Parathyroid adenoma (tissue), 2 donors: ENCODE measurements at regions not wholly inside any gene's neighbourhood (a gene's known extent, or its start where the extent isn't known, plus 50 kb on each side); places are given as distances from the start of the nearest gene placed in this dataset.

Experiments
- H2AFZ ChIP-seq: fragments of 300-600 bp; sonication (generic); one replicate; pipeline ENCODE4 v1.7.0; 2017; ENCODE audit warnings: antibody characterized with exemption, mild to moderate bottlenecking
- H3K27ac ChIP-seq: fragments of 300-600 bp; sonication (generic); one replicate; pipeline ENCODE4 v1.7.0; 2017
- H3K27me3 ChIP-seq: fragments of 300-600 bp; sonication (generic); one replicate; pipeline ENCODE4 v1.7.0; 2017; ENCODE audit warnings: low read length; ENCODE audit not compliant: control insufficient read depth, insufficient read depth
- H3K36me3 ChIP-seq: fragments of 300-600 bp; sonication (generic); one replicate; pipeline ENCODE4 v1.7.0; 2017; ENCODE audit warnings: low read length; ENCODE audit not compliant: control insufficient read depth, insufficient read depth
- H3K4me1 ChIP-seq: fragments of 300-600 bp; sonication (generic); one replicate; pipeline ENCODE4 v1.7.0; 2017; ENCODE audit warnings: control low read depth
- H3K4me2 ChIP-seq: fragments of 300-600 bp; sonication (generic); one replicate; pipeline ENCODE4 v1.7.0; 2017; ENCODE audit warnings: low read length
- H3K4me3 ChIP-seq: fragments of 300-600 bp; sonication (generic); one replicate; pipeline ENCODE4 v1.7.0; 2017; ENCODE audit warnings: low read depth, low read length
- H3K79me2 ChIP-seq: fragments of 300-600 bp; sonication (generic); one replicate; pipeline ENCODE4 v1.7.0; 2017; ENCODE audit warnings: control low read depth
- H3K9ac ChIP-seq: fragments of 300-600 bp; sonication (generic); one replicate; pipeline ENCODE4 v1.7.0; 2017; ENCODE audit warnings: mild to moderate bottlenecking
- H3K9me3 ChIP-seq: fragments of 300-600 bp; sonication (generic); one replicate; pipeline ENCODE4 v1.7.0; 2017; ENCODE audit warnings: low read length; ENCODE audit not compliant: control insufficient read depth
- TF ChIP-seq, protein P1 (sequence below): fragments of 300-600 bp; sonication (generic); IDR thresholded peaks from one replicate; pipeline ENCODE4 v1.7.0; 2017; ENCODE audit warnings: antibody characterized with exemption, mild to moderate bottlenecking
- donor health status: primary hyperparathyroidism.

DNA sequence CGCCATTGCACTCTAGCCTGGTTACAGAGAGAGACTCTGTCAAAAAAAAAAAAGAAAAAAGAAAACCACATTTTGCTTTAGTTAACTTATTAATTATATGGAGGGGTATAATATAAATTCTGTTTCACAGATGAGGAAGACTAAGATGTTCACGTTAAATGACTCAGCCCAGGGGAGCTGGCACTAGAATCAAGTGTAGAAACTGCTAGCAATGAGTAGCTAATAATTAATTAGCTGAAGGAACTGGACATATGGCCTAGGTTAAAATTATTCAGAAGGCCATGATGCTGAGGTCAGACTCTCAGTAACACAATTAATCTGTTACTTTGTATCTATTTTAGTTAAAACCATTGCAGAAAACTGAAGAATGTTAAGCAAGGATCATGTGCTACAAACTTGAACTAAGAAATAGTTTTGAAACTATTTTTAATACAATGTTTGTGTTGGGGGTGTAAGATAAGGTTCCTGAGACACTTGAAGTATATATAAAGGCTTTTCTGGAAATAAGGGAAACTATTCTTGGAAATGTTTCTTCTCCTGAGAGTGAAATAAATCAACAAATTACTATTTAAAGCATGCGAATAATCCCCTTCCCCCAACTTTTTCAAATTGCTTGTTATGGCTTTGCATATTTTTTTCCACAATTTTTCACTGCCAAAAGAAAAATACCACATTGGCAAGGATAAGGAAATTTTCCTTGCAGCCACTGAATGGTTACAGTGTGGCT lies 589.3 kb downstream of the SOX5 start:
- Histone ChIP-seq H3K27me3 (no peaks in the 10 kb centered on the region), H2AFZ (no peak overlapping the region), H3K36me3 (no peaks in the 10 kb centered on the region), H3K79me2 (no peaks in the 10 kb centered on the region), H3K4me1 (no peaks in the 10 kb centered on the region), H3K4me3 (no peak overlapping the region), H3K4me2 (no peak overlapping the region), H3K9ac (no peak overlapping the region), H3K27ac (no peak overlapping the region), H3K9me3 (no peaks in the 10 kb centered on the region)
- TF ChIP-seq, protein P1, sequence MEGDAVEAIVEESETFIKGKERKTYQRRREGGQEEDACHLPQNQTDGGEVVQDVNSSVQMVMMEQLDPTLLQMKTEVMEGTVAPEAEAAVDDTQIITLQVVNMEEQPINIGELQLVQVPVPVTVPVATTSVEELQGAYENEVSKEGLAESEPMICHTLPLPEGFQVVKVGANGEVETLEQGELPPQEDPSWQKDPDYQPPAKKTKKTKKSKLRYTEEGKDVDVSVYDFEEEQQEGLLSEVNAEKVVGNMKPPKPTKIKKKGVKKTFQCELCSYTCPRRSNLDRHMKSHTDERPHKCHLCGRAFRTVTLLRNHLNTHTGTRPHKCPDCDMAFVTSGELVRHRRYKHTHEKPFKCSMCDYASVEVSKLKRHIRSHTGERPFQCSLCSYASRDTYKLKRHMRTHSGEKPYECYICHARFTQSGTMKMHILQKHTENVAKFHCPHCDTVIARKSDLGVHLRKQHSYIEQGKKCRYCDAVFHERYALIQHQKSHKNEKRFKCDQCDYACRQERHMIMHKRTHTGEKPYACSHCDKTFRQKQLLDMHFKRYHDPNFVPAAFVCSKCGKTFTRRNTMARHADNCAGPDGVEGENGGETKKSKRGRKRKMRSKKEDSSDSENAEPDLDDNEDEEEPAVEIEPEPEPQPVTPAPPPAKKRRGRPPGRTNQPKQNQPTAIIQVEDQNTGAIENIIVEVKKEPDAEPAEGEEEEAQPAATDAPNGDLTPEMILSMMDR: no peak

DNA sequence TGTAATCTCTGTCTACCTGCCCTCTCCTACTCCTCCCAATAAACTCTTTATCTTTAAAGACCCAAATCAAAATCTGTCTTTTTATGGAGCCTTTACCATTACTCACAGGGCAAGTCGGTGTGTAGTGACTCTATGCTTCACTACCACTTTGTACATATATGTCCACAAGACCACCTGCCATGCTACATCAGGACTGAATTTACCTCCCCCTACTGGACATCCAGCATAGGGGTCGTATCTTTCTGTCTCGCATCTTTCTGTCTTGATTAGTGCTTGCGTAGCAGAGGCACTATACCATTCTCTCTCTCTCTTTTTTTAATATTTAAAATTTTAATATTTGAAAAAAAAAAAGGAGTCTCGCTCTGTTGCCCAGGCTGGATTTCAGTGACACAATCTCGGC lies 587.5 kb downstream of the SOX5 start:
- H3K36me3 ChIP-seq: no peaks in the 10 kb centered on the region
- H3K79me2 ChIP-seq: no peaks in the 10 kb centered on the region
- no peaks in the 10 kb centered on the region for H3K9me3 ChIP-seq
- TF ChIP-seq, protein P1: no peak
- no peak overlapping the region for H3K27ac ChIP-seq
- H3K4me3 ChIP-seq: no peak overlapping the region
- no peak overlapping the region for H3K9ac ChIP-seq
- no peaks in the 10 kb centered on the region for H3K27me3 ChIP-seq
- H2AFZ ChIP-seq: no peak overlapping the region
- H3K4me2 ChIP-seq: no peak overlapping the region
- no peaks in the 10 kb centered on the region for H3K4me1 ChIP-seq

DNA sequence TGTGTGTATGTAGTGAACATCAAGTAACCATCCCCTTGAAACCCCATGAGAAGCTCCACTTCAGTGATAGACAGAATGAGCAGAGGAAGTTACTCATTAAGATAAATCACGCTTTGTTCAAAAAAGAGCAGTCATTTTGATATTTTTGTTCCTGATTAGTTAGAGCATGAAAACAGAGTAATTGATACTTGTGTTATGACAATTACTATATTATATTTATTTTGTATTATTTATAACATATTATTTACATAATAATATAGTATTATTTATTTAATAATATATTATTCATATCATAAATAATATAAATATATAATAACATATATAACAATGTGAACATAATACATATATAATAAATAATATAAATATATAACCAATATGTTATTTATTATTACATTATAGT lies 580.9 kb downstream of the SOX5 start:
- Histone ChIP-seq H3K4me2 (no peak overlapping the region), H3K36me3 (no peaks in the 10 kb centered on the region), H3K9ac (no peak overlapping the region), H3K27ac (no peak overlapping the region), H2AFZ (no peak overlapping the region), H3K4me1 (no peaks in the 10 kb centered on the region), H3K4me3 (no peak overlapping the region), H3K79me2 (no peaks in the 10 kb centered on the region), H3K27me3 (no peaks in the 10 kb centered on the region), H3K9me3 (no peaks in the 10 kb centered on the region)
- TF ChIP-seq, protein P1: no peak

DNA sequence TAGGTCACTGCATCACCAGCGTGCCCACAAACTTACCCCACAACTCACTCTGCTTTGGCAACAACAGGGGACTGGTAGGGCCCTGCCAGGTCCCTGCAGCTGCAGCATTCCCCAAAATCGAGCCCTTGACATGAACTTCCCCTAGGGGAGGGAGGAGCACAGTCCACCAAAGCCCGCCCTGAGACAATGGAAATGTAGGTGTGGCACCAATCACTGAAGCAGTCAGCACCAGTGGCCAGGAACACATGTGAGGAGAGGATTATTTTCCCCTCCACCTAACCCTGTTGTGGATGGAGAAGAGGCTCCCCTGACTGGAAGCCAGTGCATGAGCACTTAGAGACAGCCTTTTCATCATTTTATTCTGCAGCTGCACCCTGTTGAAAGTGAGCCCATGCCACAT lies 573.8 kb downstream of the SOX5 start:
- Histone ChIP-seq H3K9me3 (peaks cover 3% of the 10 kb centered on the region), H3K36me3 (no peaks in the 10 kb centered on the region), H2AFZ (no peak overlapping the region), H3K4me3 (no peak overlapping the region), H3K4me1 (no peaks in the 10 kb centered on the region), H3K4me2 (no peak overlapping the region), H3K79me2 (no peaks in the 10 kb centered on the region), H3K9ac (no peak overlapping the region), H3K27ac (no peak overlapping the region), H3K27me3 (no peaks in the 10 kb centered on the region)
- TF ChIP-seq, protein P1: no peak

DNA sequence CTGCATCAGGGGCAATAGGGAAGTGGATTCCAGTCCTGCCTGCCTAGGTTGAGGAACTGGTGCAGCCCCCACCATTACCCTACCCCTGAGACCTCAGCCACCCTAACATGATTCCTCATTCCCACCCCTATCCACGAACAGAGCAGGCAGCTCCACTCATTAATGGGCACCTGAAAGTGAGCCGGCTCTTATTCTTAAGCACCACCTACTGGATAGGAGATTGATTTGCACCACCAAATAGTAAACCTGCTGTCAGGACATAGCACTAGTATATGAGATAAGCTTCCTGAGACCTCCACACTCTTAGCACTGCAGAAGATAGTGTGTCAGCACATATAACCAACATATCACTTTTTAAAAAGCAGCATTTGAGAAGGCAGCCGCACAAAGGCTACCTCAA lies 573.2 kb downstream of the SOX5 start:
- TF ChIP-seq, protein P1: no peak
- Histone ChIP-seq H3K79me2 (no peaks in the 10 kb centered on the region), H3K9ac (no peak overlapping the region), H3K4me3 (no peak overlapping the region), H3K4me2 (no peak overlapping the region), H3K36me3 (no peaks in the 10 kb centered on the region), H3K27me3 (no peaks in the 10 kb centered on the region), H3K9me3 (peaks cover 3% of the 10 kb centered on the region), H3K27ac (no peak overlapping the region), H2AFZ (no peak overlapping the region), H3K4me1 (no peaks in the 10 kb centered on the region)
